ENCODE measurements at regions not wholly inside any gene's neighbourhood (a gene's known extent, or its start where the extent isn't known, plus 50 kb on each side); places are given as distances from the start of the nearest gene placed in this dataset.

DNA sequence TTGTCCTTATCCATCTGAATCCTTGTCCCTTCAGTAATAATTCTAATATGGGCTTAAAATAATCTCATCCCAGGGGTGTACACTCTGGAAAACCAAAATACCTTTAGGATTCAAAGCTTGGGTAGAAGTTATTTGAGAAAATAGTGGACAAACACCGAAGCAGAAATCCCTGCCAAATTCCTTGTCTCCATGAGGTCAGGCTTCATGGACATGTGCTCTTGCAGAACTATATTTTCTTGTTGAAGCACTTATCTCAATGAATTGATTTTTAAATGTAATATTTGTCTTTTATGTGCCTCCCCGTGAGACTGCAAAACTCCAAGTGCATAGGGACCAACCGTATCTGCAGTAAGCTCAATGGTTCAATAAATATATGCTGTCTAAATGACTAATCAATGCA is 1153.3 kb upstream of the AUTS2 start:
- no peaks in the 10 kb centered on the region for H3K36me3 ChIP-seq
- H3K9me3 ChIP-seq = no peaks in the 10 kb centered on the region
- TF ChIP-seq, protein P1, sequence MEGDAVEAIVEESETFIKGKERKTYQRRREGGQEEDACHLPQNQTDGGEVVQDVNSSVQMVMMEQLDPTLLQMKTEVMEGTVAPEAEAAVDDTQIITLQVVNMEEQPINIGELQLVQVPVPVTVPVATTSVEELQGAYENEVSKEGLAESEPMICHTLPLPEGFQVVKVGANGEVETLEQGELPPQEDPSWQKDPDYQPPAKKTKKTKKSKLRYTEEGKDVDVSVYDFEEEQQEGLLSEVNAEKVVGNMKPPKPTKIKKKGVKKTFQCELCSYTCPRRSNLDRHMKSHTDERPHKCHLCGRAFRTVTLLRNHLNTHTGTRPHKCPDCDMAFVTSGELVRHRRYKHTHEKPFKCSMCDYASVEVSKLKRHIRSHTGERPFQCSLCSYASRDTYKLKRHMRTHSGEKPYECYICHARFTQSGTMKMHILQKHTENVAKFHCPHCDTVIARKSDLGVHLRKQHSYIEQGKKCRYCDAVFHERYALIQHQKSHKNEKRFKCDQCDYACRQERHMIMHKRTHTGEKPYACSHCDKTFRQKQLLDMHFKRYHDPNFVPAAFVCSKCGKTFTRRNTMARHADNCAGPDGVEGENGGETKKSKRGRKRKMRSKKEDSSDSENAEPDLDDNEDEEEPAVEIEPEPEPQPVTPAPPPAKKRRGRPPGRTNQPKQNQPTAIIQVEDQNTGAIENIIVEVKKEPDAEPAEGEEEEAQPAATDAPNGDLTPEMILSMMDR (IDR thresholded peaks at IDR 0.05) = no peak
- DNase-seq (ENCODE audit: low spot score in 2 of 2) = no peak
- intact Hi-C loops (cut with DNase I) = no loop called here
- no peak overlapping the region for H3K27ac ChIP-seq
- no peak overlapping the region for H3K4me3 ChIP-seq
- no peaks in the 10 kb centered on the region for H3K27me3 ChIP-seq
- H3K4me1 ChIP-seq = no peaks in the 10 kb centered on the region

GRCh38 chr7:68446183-68446582 is 1152.1 kb upstream of the AUTS2 start:
- Histone ChIP-seq H3K4me3 (no peak overlapping the region), H3K9me3 (no peaks in the 10 kb centered on the region), H3K27me3 (no peaks in the 10 kb centered on the region), H3K27ac (no peak overlapping the region), H3K36me3 (no peaks in the 10 kb centered on the region), H3K4me1 (no peaks in the 10 kb centered on the region)
- no peak for DNase-seq (ENCODE audit: low spot score in 2 of 2)
- TF ChIP-seq, protein P1 (IDR thresholded peaks at IDR 0.05) = no peak
- intact Hi-C loops (cut with DNase I) = no loop called here

DNA sequence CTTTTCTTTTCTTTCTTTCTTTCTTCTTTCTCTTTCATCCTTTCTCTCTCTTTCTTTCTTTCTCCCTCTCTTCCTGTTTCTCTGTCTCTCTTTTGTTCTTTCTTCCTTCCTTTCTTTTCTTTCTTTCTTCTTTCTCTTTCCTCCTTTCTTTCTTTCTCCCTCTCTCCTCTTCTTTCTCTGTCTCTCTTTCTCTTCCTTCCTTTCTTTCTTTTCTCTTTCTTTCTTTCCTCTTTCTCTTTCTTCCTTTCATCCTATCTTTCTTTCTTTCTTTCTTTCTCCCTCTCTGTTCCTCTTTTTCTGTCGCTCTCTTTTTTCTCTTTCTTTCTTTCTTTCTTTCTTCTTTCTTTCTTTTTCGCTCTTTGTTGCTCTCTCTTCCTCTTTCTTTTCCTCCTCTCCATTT is 1149.2 kb upstream of the AUTS2 start:
- Histone ChIP-seq H3K36me3 (no peaks in the 10 kb centered on the region), H3K4me3 (no peak overlapping the region), H3K27ac (no peak overlapping the region), H3K4me1 (no peaks in the 10 kb centered on the region), H3K27me3 (no peaks in the 10 kb centered on the region), H3K9me3 (no peaks in the 10 kb centered on the region)
- TF ChIP-seq, protein P1 (IDR thresholded peaks at IDR 0.05) = no peak
- DNase-seq (ENCODE audit: low spot score in 2 of 2) = no peak
- intact Hi-C loops (cut with DNase I) = no loop called here

DNA sequence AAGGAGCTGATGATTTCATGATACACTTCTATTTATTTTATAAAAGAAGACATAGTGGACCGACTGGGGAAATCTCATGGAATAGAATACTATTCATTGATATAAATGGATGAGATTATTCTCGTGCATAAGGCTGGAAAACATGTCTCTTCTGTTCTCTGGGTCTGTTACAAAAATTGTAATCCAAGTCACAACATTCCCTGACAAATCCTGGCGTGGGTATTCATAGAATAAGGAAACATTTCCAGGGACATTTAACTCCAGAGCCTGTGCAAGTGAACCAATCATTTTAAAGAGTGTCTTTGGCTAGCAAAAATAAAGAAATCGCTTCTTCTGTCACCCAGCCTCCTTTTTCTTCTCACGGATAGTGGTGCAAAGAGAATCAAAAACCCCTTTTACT is 1148.5 kb upstream of the AUTS2 start:
- TF ChIP-seq, protein P1 (IDR thresholded peaks at IDR 0.05) = no peak
- DNase-seq (ENCODE audit: low spot score in 2 of 2) = no peak

DNA sequence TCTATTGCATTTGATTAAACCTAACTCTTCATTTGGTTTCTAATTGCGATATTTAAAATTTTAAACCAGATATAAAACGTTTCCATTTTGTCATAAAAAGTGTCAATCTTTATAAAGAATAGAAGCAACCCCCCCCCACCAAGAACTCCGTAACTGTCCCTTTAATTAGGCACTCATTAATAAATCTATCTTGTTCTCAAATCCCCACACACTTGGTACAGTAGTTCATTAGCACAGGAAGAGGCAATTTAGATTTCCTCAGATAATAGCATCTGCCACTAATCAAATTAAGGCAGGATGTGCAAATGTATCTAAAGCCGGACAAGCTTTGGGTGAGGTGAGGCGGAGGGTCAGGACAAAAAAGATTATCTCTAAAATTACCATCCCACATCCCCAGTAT is 1143.3 kb upstream of the AUTS2 start:
- Histone ChIP-seq H3K27ac (no peak overlapping the region), H3K4me3 (no peak overlapping the region), H3K36me3 (no peaks in the 10 kb centered on the region), H3K4me1 (no peaks in the 10 kb centered on the region), H3K9me3 (peaks cover 0 to 5% of the 10 kb centered on the region in 2 donors), H3K27me3 (no peaks in the 10 kb centered on the region)
- TF ChIP-seq, protein P1 (IDR thresholded peaks at IDR 0.05) = no peak
- intact Hi-C loops (cut with DNase I) = no loop called here
- DNase-seq (ENCODE audit: low spot score in 2 of 2) = no peak

More for the DNA sequence above, 1148.5 kb upstream of the AUTS2 start:
- Histone ChIP-seq H3K4me3 (no peak overlapping the region), H3K36me3 (no peaks in the 10 kb centered on the region), H3K27ac (no peak overlapping the region), H3K4me1 (no peaks in the 10 kb centered on the region), H3K9me3 (no peaks in the 10 kb centered on the region), H3K27me3 (no peaks in the 10 kb centered on the region)
- intact Hi-C loops (cut with DNase I) = no loop called here

DNA sequence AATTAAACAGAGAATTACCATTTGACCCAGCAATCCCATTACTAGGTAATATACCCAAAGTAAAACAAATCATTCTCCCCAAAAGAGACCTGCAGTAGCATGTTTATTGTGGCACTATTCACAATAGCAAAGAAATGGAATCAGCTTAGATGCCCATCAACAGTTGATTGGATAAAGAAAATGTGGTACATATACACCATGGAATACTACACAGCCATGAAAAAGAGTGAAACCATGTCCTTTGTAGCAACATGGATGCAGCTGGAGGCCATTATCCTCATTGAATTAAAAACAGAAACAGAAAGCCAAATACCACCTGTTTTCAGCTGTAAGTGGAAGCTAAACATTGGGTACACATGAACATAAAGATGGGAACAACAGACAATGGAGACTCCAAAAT is 1141.8 kb upstream of the AUTS2 start:
- Histone ChIP-seq H3K4me3 (no peak overlapping the region), H3K27me3 (no peaks in the 10 kb centered on the region), H3K9me3 (peaks cover 0 to 5% of the 10 kb centered on the region in 2 donors), H3K4me1 (no peaks in the 10 kb centered on the region), H3K36me3 (no peaks in the 10 kb centered on the region), H3K27ac (no peak overlapping the region)
- TF ChIP-seq, protein P1 (IDR thresholded peaks at IDR 0.05) = no peak
- intact Hi-C loops (cut with DNase I) = no loop called here
- no peak for DNase-seq (ENCODE audit: low spot score in 2 of 2)
